ENCODE measurements at regions not wholly inside any gene's neighbourhood (a gene's known extent, or its start where the extent isn't known, plus 50 kb on each side); places are given as distances from the start of the nearest gene placed in this dataset.

- TF ChIP-seq POLR2A (IDR thresholded peaks at IDR 0.05), result no peak
- TF ChIP-seq, protein P1, sequence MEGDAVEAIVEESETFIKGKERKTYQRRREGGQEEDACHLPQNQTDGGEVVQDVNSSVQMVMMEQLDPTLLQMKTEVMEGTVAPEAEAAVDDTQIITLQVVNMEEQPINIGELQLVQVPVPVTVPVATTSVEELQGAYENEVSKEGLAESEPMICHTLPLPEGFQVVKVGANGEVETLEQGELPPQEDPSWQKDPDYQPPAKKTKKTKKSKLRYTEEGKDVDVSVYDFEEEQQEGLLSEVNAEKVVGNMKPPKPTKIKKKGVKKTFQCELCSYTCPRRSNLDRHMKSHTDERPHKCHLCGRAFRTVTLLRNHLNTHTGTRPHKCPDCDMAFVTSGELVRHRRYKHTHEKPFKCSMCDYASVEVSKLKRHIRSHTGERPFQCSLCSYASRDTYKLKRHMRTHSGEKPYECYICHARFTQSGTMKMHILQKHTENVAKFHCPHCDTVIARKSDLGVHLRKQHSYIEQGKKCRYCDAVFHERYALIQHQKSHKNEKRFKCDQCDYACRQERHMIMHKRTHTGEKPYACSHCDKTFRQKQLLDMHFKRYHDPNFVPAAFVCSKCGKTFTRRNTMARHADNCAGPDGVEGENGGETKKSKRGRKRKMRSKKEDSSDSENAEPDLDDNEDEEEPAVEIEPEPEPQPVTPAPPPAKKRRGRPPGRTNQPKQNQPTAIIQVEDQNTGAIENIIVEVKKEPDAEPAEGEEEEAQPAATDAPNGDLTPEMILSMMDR (IDR thresholded peaks at IDR 0.05), result no peak
Measured at GRCh38 chr3:59644479-59645402, 594.9 kb upstream of the CFAP20DC start.
